Ammon's horn (tissue), 1 donor: ENCODE measurements at regions not wholly inside any gene's neighbourhood (a gene's known extent, or its start where the extent isn't known, plus 50 kb on each side); places are given as distances from the start of the nearest gene placed in this dataset.

Experiments
- DNase-seq: peaks from one replicate; pipeline ENCODE4 v3.0.0-alpha.2; 2016; ENCODE audit warnings: low spot score

- DNase-seq = peak; percentile 72
Observed at GRCh38 chr2:236871500-236872001, 214.1 kb upstream of the COPS8 start.

GRCh38 chr2:236872015-236872414 is 213.7 kb upstream of the COPS8 start:
- DNase-seq = no peak

GRCh38 chr2:236872981-236873380 is 212.7 kb upstream of the COPS8 start:
- no peak for DNase-seq

GRCh38 chr2:236873636-236874035 is 212.1 kb upstream of the COPS8 start:
- DNase-seq = no peak

GRCh38 chr2:236874866-236875481 is 210.7 kb upstream of the COPS8 start:
- DNase-seq = no peak

GRCh38 chr2:236875906-236876505 is 209.7 kb upstream of the COPS8 start:
- DNase-seq = no peak

- DNase-seq = no peak
Observed at GRCh38 chr2:236876642-236877041, 209.0 kb upstream of the COPS8 start.

GRCh38 chr2:236877972-236878371 is 207.7 kb upstream of the COPS8 start:
- DNase-seq = no peak

- DNase-seq = no peak
Observed at GRCh38 chr2:236879416-236879963, 206.2 kb upstream of the COPS8 start.

- no peak for DNase-seq
Observed at GRCh38 chr2:236882074-236882473, 203.6 kb upstream of the COPS8 start.

GRCh38 chr2:236882930-236883329 is 202.8 kb upstream of the COPS8 start:
- no peak for DNase-seq

GRCh38 chr2:236883819-236884218 is 201.9 kb upstream of the COPS8 start:
- no peak for DNase-seq

GRCh38 chr2:236884569-236885175 is 201.0 kb upstream of the COPS8 start:
- no peak for DNase-seq

GRCh38 chr2:236886456-236886855 is 199.2 kb upstream of the COPS8 start:
- no peak for DNase-seq

- no peak for DNase-seq
Observed at GRCh38 chr2:236887531-236887930, 198.2 kb upstream of the COPS8 start.

- no peak for DNase-seq
Observed at GRCh38 chr2:236887953-236888793, 197.5 kb upstream of the COPS8 start.

GRCh38 chr2:236888794-236889780 is 196.6 kb upstream of the COPS8 start:
- no peak for DNase-seq

- DNase-seq = no peak
Observed at GRCh38 chr2:236889791-236890704, 195.6 kb upstream of the COPS8 start.

GRCh38 chr2:236892721-236893120 is 193.0 kb upstream of the COPS8 start:
- DNase-seq = no peak

- no peak for DNase-seq
Observed at GRCh38 chr2:236894791-236895190, 190.9 kb upstream of the COPS8 start.
